Loucy (cell line): ENCODE measurements at regions not wholly inside any gene's neighbourhood (a gene's known extent, or its start where the extent isn't known, plus 50 kb on each side); places are given as distances from the start of the nearest gene placed in this dataset.

Experiments used
- CTCF ChIP-seq: fragments of 200-600 bp; sonication (generic); conservative IDR thresholded peaks from 2 replicates; pipeline ENCODE4 v1.5.1; 2014; ENCODE audit warnings: mild to moderate bottlenecking, antibody characterized with exemption, low read length
- EZH2phosphoT487 ChIP-seq: fragments of 200-600 bp; IDR thresholded peaks from 2 replicates; pipeline ENCODE4 v1.6.1; 2018; ENCODE audit warnings: antibody characterized with exemption, mild to moderate bottlenecking, moderate library complexity, borderline replicate concordance

- TF ChIP-seq CTCF (no peak), EZH2phosphoT487 (no peak)
Measured at GRCh38 chr1:5505944-5506343, 486.3 kb downstream of the NPHP4 start.
